GM12878 (cell line): ENCODE measurements at regions not wholly inside any gene's neighbourhood (a gene's known extent, or its start where the extent isn't known, plus 50 kb on each side); places are given as distances from the start of the nearest gene placed in this dataset.

Source experiments
- ATAC-seq: fragments of 200-7000 bp; cut with Tn5 transposase; 3 replicates; pipeline ENCODE4 v1.9.1; 2020; ENCODE audit warnings: mild to moderate bottlenecking, moderate library complexity
- BruUV-seq: library from RNA; stranded (reverse); fragments of 400-500 nt; replicated peaks from 2 replicates; lab custom pipeline; 2021; lab: Mats Ljungman, UMichigan
- CTCF ChIA-PET: fragments of 300-600 bp; sonication (Branson Sonifier 250); formaldehyde crosslinking; extraction: SDS; loops from one replicate; lab custom pipeline; 2021; ENCODE audit warnings: inconsistent platforms; lab: Yijun Ruan, JAX
- POLR2A ChIA-PET: fragments of 350-600 bp; formaldehyde crosslinking; extraction: SDS; loops from one replicate; lab custom pipeline; 2021; ENCODE audit warnings: inconsistent platforms; lab: Charles Lee
- RAD21 ChIA-PET: fragments of 300-600 bp; sonication (Branson Sonifier 250); formaldehyde crosslinking; loops from one replicate; lab custom pipeline; 2023; ENCODE audit warnings: antibody characterized with exemption; ENCODE audit not compliant: unreplicated experiment; lab: Charles Lee
- SMC1A ChIA-PET: fragments of 300-600 bp; sonication (Branson Sonifier 250); formaldehyde crosslinking; loops from one replicate; lab custom pipeline; 2023; ENCODE audit not compliant: unreplicated experiment, uncharacterized antibody; lab: Charles Lee
- DNase-seq: peaks from one replicate; pipeline ENCODE4 v3.0.0-alpha.2; 2011; ENCODE audit warnings: low read depth, low spot score
- FAIRE-seq: peaks from 3 replicates; lab custom pipeline; 2011; peaks lifted over from hg19 to GRCh38; lab: Jason Lieb, UNC
- H2AFZ ChIP-seq: 2 replicates; pipeline ENCODE4 v1.6.0; 2011; ENCODE audit warnings: low read depth, low read length, control low read depth; ENCODE audit not compliant: control insufficient read depth
- H3K27ac ChIP-seq: 2 replicates; pipeline ENCODE4 v1.5.1; 2011; ENCODE audit warnings: control low read depth; ENCODE audit not compliant: control insufficient read depth, insufficient read depth
- H3K27me3 ChIP-seq, 2 experiments: replicated peaks in 1 of 2; 2 replicates each; pipeline versions ENCODE4 v1.6.0 to v1.6.1; 2011; ENCODE audit warnings: low read length in 1 of 2; ENCODE audit not compliant: control insufficient read depth in 2 of 2, insufficient read depth in 2 of 2
- H3K36me3 ChIP-seq, 2 experiments: 2 replicates each; pipeline ENCODE4 v1.5.1; 2011; ENCODE audit warnings: low read length in 1 of 2; ENCODE audit not compliant: control insufficient read depth in 2 of 2, insufficient read depth in 2 of 2
- H3K4me1 ChIP-seq: 2 replicates; pipeline ENCODE4 v1.6.1; 2011; ENCODE audit warnings: mild to moderate bottlenecking, low read length, moderate library complexity, mixed read lengths; ENCODE audit not compliant: control insufficient read depth, insufficient read depth
- H3K4me2 ChIP-seq: 2 replicates; pipeline ENCODE4 v1.6.0; 2011; ENCODE audit warnings: control low read depth; ENCODE audit not compliant: control insufficient read depth, insufficient read depth
- H3K4me3 ChIP-seq: fragments of 200-600 bp; sonication (generic); 2 replicates; pipeline ENCODE4 v1.5.1; 2016
- H3K79me2 ChIP-seq: 2 replicates; pipeline ENCODE4 v1.6.0; 2011; ENCODE audit warnings: low read length; ENCODE audit not compliant: control insufficient read depth, insufficient read depth
- H3K9ac ChIP-seq: 2 replicates; pipeline ENCODE4 v1.8.0; 2011; ENCODE audit warnings: low read length, control low read depth, mixed read lengths; ENCODE audit not compliant: control insufficient read depth, insufficient read depth
- H3K9me3 ChIP-seq: replicated peaks from 3 replicates; pipeline ENCODE4 v1.5.1; 2011; ENCODE audit warnings: mild to moderate bottlenecking, low read length; ENCODE audit not compliant: control insufficient read depth, insufficient read depth
- H4K20me1 ChIP-seq: 2 replicates; pipeline ENCODE4 v1.6.0; 2011; ENCODE audit not compliant: control insufficient read depth, insufficient read depth
- EGR1 ChIP-seq, 2 experiments: IDR thresholded peaks; 1 replicate in 1 of 2; 2 replicates in 1 of 2; pipeline ENCODE4 v1.6.1; 2011 to 2012; ENCODE audit warnings: low read depth in 2 of 2, low read length in 2 of 2, borderline replicate concordance in 1 of 2, mild to moderate bottlenecking in 1 of 2, moderate library complexity in 1 of 2
- FOS ChIP-seq: IDR thresholded peaks from 3 replicates; pipeline ENCODE4 v1.6.1; 2011; ENCODE audit warnings: borderline replicate concordance; ENCODE audit not compliant: insufficient read length; ENCODE audit errors: extremely low read depth
- PAX5 ChIP-seq: IDR thresholded peaks from 2 replicates; pipeline ENCODE4 v1.6.1; 2011; ENCODE audit warnings: low read depth, low read length, borderline replicate concordance
- POLR2AphosphoS2 ChIP-seq: IDR thresholded peaks from 2 replicates; pipeline ENCODE4 v1.6.1; 2011; ENCODE audit warnings: low read depth, mild to moderate bottlenecking, low read length, improper control_type of control experiment, moderate library complexity
- SIX5 ChIP-seq: IDR thresholded peaks from 2 replicates; pipeline ENCODE4 v1.6.1; 2011; ENCODE audit warnings: mild to moderate bottlenecking, low read depth, low read length, moderate library complexity; ENCODE audit not compliant: severe bottlenecking
- ZNF207 ChIP-seq: fragments of 450-650 bp; IDR thresholded peaks from 2 replicates; pipeline ENCODE4 v1.6.1; 2014; ENCODE audit warnings: antibody characterized with exemption, mild to moderate bottlenecking, borderline replicate concordance
- ZNF384 ChIP-seq: IDR thresholded peaks from 2 replicates; pipeline ENCODE4 v1.6.1; 2012; ENCODE audit warnings: low read depth, mild to moderate bottlenecking, low read length, improper control_type of control experiment, borderline replicate concordance
- WGBS: methylation state at CpG from one replicate; pipeline ENCODE4 v1.1.6; 2016; ENCODE audit warnings: low lambda C conversion rate; ENCODE audit not compliant: insufficient replicate concordance, insufficient coverage; ENCODE audit errors: missing lambda C conversion rate; 5-methylcytosine and 5-hydroxymethylcytosine counted together
- in situ Hi-C: fragments of 300-500 bp; cut with MboI; formaldehyde crosslinking; loops from 9 replicates; pipeline ENCODE4 v1.14.3; 2018; ENCODE audit warnings: mixed read lengths
- intact Hi-C: fragments of 100-400 bp; cut with micrococcal nuclease; formaldehyde crosslinking; loops from one replicate; pipeline ENCODE4 v1.14.2; 2022; ENCODE audit not compliant: unreplicated experiment
- TF ChIP-seq, protein P1 (sequence below): IDR thresholded peaks from 2 replicates; pipeline ENCODE4 v1.6.1; 2012; ENCODE audit warnings: low read length, inconsistent platforms
- TF ChIP-seq, protein P2 (sequence below): fragments of 450-650 bp; IDR thresholded peaks from 2 replicates; pipeline ENCODE4 v1.6.1; 2017; ENCODE audit warnings: mild to moderate bottlenecking, moderate library complexity
- TF ChIP-seq, protein P3 (sequence below): fragments of 450-650 bp; IDR thresholded peaks from 2 replicates; pipeline ENCODE4 v1.6.1; 2017; ENCODE audit warnings: borderline replicate concordance

DNA sequence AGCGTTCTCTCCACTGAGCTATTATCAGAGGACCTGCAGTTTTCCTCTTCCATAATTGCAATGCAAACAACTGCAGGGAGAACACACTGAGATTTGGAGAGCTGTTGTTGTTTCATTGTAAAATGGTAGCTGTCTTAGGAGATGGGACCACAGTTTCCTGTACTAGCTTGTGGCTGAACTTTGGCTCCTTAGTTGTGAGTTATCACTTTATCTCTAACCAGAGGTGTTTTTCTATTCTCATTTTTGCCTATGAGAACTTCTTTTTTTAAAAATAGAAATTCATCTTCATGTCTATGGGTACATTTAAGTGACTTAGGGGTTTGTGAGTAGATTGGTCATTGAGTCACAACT is 216.5 kb downstream of the SLC38A4 start:
- no peak for TF ChIP-seq ZNF384
- TF ChIP-seq EGR1 (IDR thresholded peaks at IDR 0.05; ENCODE audit: borderline replicate concordance in 1 of 2, low read depth in 2 of 2, low read length in 2 of 2): no peak
- TF ChIP-seq SIX5: no peak
- TF ChIP-seq, protein P1, sequence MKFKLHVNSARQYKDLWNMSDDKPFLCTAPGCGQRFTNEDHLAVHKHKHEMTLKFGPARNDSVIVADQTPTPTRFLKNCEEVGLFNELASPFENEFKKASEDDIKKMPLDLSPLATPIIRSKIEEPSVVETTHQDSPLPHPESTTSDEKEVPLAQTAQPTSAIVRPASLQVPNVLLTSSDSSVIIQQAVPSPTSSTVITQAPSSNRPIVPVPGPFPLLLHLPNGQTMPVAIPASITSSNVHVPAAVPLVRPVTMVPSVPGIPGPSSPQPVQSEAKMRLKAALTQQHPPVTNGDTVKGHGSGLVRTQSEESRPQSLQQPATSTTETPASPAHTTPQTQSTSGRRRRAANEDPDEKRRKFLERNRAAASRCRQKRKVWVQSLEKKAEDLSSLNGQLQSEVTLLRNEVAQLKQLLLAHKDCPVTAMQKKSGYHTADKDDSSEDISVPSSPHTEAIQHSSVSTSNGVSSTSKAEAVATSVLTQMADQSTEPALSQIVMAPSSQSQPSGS: no peak
- TF ChIP-seq, protein P2, sequence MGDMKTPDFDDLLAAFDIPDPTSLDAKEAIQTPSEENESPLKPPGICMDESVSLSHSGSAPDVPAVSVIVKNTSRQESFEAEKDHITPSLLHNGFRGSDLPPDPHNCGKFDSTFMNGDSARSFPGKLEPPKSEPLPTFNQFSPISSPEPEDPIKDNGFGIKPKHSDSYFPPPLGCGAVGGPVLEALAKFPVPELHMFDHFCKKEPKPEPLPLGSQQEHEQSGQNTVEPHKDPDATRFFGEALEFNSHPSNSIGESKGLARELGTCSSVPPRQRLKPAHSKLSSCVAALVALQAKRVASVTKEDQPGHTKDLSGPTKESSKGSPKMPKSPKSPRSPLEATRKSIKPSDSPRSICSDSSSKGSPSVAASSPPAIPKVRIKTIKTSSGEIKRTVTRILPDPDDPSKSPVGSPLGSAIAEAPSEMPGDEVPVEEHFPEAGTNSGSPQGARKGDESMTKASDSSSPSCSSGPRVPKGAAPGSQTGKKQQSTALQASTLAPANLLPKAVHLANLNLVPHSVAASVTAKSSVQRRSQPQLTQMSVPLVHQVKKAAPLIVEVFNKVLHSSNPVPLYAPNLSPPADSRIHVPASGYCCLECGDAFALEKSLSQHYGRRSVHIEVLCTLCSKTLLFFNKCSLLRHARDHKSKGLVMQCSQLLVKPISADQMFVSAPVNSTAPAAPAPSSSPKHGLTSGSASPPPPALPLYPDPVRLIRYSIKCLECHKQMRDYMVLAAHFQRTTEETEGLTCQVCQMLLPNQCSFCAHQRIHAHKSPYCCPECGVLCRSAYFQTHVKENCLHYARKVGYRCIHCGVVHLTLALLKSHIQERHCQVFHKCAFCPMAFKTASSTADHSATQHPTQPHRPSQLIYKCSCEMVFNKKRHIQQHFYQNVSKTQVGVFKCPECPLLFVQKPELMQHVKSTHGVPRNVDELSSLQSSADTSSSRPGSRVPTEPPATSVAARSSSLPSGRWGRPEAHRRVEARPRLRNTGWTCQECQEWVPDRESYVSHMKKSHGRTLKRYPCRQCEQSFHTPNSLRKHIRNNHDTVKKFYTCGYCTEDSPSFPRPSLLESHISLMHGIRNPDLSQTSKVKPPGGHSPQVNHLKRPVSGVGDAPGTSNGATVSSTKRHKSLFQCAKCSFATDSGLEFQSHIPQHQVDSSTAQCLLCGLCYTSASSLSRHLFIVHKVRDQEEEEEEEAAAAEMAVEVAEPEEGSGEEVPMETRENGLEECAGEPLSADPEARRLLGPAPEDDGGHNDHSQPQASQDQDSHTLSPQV: no peak
- TF ChIP-seq FOS: no peak
- no peak for TF ChIP-seq ZNF207
- no peak for TF ChIP-seq PAX5
- no peak for TF ChIP-seq POLR2AphosphoS2
- TF ChIP-seq, protein P3, sequence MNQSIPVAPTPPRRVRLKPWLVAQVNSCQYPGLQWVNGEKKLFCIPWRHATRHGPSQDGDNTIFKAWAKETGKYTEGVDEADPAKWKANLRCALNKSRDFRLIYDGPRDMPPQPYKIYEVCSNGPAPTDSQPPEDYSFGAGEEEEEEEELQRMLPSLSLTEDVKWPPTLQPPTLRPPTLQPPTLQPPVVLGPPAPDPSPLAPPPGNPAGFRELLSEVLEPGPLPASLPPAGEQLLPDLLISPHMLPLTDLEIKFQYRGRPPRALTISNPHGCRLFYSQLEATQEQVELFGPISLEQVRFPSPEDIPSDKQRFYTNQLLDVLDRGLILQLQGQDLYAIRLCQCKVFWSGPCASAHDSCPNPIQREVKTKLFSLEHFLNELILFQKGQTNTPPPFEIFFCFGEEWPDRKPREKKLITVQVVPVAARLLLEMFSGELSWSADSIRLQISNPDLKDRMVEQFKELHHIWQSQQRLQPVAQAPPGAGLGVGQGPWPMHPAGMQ: no peak
- TF ChIP-seq, all 136 proteins: peak for 0
- no TSS peak for BruUV-seq
- no peaks in the 10 kb centered on the region for H3K27me3 ChIP-seq
- H3K4me3 ChIP-seq: no peak overlapping the region
- no peak overlapping the region; the same call in 1 of the 2 replicates for H2AFZ ChIP-seq
- FAIRE-seq: no peak
- no peaks in the 10 kb centered on the region; the same call in 1 of the 3 replicates for H3K9me3 ChIP-seq
- intact Hi-C loops (no loop called here), in situ Hi-C loops (no loop called here)
- no peak overlapping the region for H3K27ac ChIP-seq
- H3K79me2 ChIP-seq: no peaks in the 10 kb centered on the region
- ChIA-PET CTCF (interaction anchor here (0.6 kb wide), 2 partner anchors 238 to 377 kb away, joined by 3 read pairs; no protein-coding TSS in a partner anchor), POLR2A (interaction anchor here (0.7 kb wide), 1 partner anchor 216 kb away, joined by 3 read pairs; no protein-coding TSS in a partner anchor), RAD21 (interaction anchor here (0.9 to 1.5 kb wide), 5 partner anchors 62 to 484 kb away, joined by 3 to 4 read pairs (median 3); no protein-coding TSS in a partner anchor), SMC1A (interaction anchor here (0.6 to 2.8 kb wide), 12 partner anchors 13 to 226 kb away, joined by 3 to 8 read pairs (median 3); no protein-coding TSS in a partner anchor)
- peak overlapping the region; percentile 31; the same call in 1 of the 2 replicates for H3K4me2 ChIP-seq
- peak; percentile 73 for ATAC-seq
- peak; percentile 15 for DNase-seq
- peaks cover 6% of the 10 kb centered on the region for H3K4me1 ChIP-seq
- 65% methylated on average over 1 of the region's 1 CpG for WGBS
- no peak overlapping the region for H3K9ac ChIP-seq
- no peaks in the 10 kb centered on the region; a peak in 1 of 4 replicates for H3K36me3 ChIP-seq
- no peaks in the 10 kb centered on the region for H4K20me1 ChIP-seq
